ENCODE measurements at regions not wholly inside any gene's neighbourhood (a gene's known extent, or its start where the extent isn't known, plus 50 kb on each side); places are given as distances from the start of the nearest gene placed in this dataset.

- no peaks in the 10 kb centered on the region for H4K20me1 ChIP-seq
- H3K27me3 ChIP-seq = no peaks in the 10 kb centered on the region
- no peaks in the 10 kb centered on the region for H3K36me3 ChIP-seq
- no peaks in the 10 kb centered on the region for H3K4me1 ChIP-seq
- H3K4me3 ChIP-seq = no peak overlapping the region
- no peak overlapping the region for H3K9ac ChIP-seq
- H3K4me2 ChIP-seq = no peak overlapping the region
- H3K27ac ChIP-seq = no peak overlapping the region
- TF ChIP-seq Cebpa-rat (IDR thresholded peaks at IDR 0.05) = no peak
- peaks cover 0 to 22% (median 11%) of the 10 kb centered on the region in 11 experiments; a peak in 14 of 22 replicates for H3K9me3 ChIP-seq (replicated peaks in 1 of 11)
Observed at GRCh38 chr6:67870321-67870720, 764.8 kb upstream of the ADGRB3 start.

GRCh38 chr6:67863346-67863745 is 771.7 kb upstream of the ADGRB3 start:
- Histone ChIP-seq H3K4me2 (no peak overlapping the region), H4K20me1 (no peaks in the 10 kb centered on the region), H3K4me3 (no peak overlapping the region), H3K36me3 (no peaks in the 10 kb centered on the region), H3K9me3 (replicated peaks in 1 of 11) (no peaks in the 10 kb centered on the region), H3K9ac (no peak overlapping the region), H3K4me1 (no peaks in the 10 kb centered on the region; a peak in 1 of 20 replicates), H3K27me3 (no peaks in the 10 kb centered on the region), H3K27ac (no peak overlapping the region)
- TF ChIP-seq Cebpa-rat (IDR thresholded peaks at IDR 0.05) = no peak

- Histone ChIP-seq H3K9me3 (replicated peaks in 1 of 11) (peaks cover 0 to 12% (median 10%) of the 10 kb centered on the region in 11 experiments; a peak in 19 of 22 replicates), H3K4me2 (no peak overlapping the region), H3K4me1 (peaks cover 0 to 6% (median 0%) of the 10 kb centered on the region in 10 experiments; a peak in 5 of 20 replicates), H3K36me3 (no peaks in the 10 kb centered on the region), H3K27ac (no peak overlapping the region), H4K20me1 (no peaks in the 10 kb centered on the region), H3K27me3 (no peaks in the 10 kb centered on the region), H3K9ac (no peak overlapping the region), H3K4me3 (no peak overlapping the region)
- no peak for TF ChIP-seq Cebpa-rat (IDR thresholded peaks at IDR 0.05)
Observed at GRCh38 chr6:67854098-67854497, 781.0 kb upstream of the ADGRB3 start.

- Histone ChIP-seq H3K9ac (no peak overlapping the region), H4K20me1 (no peaks in the 10 kb centered on the region), H3K36me3 (0 out of 22 replicates have a peak, but pooled peaks cover 0 to 5% (median 0%) of the 10 kb centered on the region in 11 experiments), H3K9me3 (replicated peaks in 1 of 11) (peaks cover 6 to 17% (median 9%) of the 10 kb centered on the region in 11 experiments; a peak in 13 of 22 replicates), H3K4me3 (no peak overlapping the region), H3K27ac (no peak overlapping the region), H3K4me1 (no peaks in the 10 kb centered on the region), H3K27me3 (no peaks in the 10 kb centered on the region), H3K4me2 (no peak overlapping the region)
- no peak for TF ChIP-seq Cebpa-rat (IDR thresholded peaks at IDR 0.05)
Observed at GRCh38 chr6:67839818-67840217, 795.3 kb upstream of the ADGRB3 start.

- Histone ChIP-seq H3K4me1 (no peaks in the 10 kb centered on the region), H3K4me2 (no peak overlapping the region), H3K9me3 (replicated peaks in 1 of 11) (peaks cover 16 to 33% (median 24%) of the 10 kb centered on the region in 11 experiments), H3K4me3 (no peak overlapping the region), H3K9ac (no peak overlapping the region), H3K27me3 (no peaks in the 10 kb centered on the region), H4K20me1 (no peaks in the 10 kb centered on the region), H3K36me3 (no peaks in the 10 kb centered on the region), H3K27ac (no peak overlapping the region)
- TF ChIP-seq Cebpa-rat (IDR thresholded peaks at IDR 0.05) = no peak
Observed at GRCh38 chr6:67825201-67825895, 809.7 kb upstream of the ADGRB3 start.

GRCh38 chr6:67818322-67818721 is 816.8 kb upstream of the ADGRB3 start:
- Histone ChIP-seq H3K9me3 (replicated peaks in 1 of 11) (peaks cover 14 to 30% (median 26%) of the 10 kb centered on the region in 11 experiments), H3K27ac (no peak overlapping the region), H3K4me3 (no peak overlapping the region), H3K4me2 (no peak overlapping the region), H4K20me1 (no peaks in the 10 kb centered on the region), H3K27me3 (no peaks in the 10 kb centered on the region), H3K36me3 (no peaks in the 10 kb centered on the region), H3K4me1 (no peaks in the 10 kb centered on the region), H3K9ac (no peak overlapping the region)
- no peak for TF ChIP-seq Cebpa-rat (IDR thresholded peaks at IDR 0.05)

GRCh38 chr6:67815623-67816022 is 819.5 kb upstream of the ADGRB3 start:
- no peak overlapping the region for H3K9ac ChIP-seq
- no peaks in the 10 kb centered on the region for H3K36me3 ChIP-seq
- H3K27me3 ChIP-seq = no peaks in the 10 kb centered on the region
- H3K4me3 ChIP-seq = no peak overlapping the region
- peaks cover 22 to 39% (median 30%) of the 10 kb centered on the region in 11 experiments for H3K9me3 ChIP-seq (replicated peaks in 1 of 11)
- no peak for TF ChIP-seq Cebpa-rat (IDR thresholded peaks at IDR 0.05)
- H4K20me1 ChIP-seq = no peaks in the 10 kb centered on the region
- H3K4me1 ChIP-seq = no peaks in the 10 kb centered on the region
- no peak overlapping the region for H3K4me2 ChIP-seq
- no peak overlapping the region for H3K27ac ChIP-seq

GRCh38 chr6:67814262-67814661 is 820.8 kb upstream of the ADGRB3 start:
- Histone ChIP-seq H4K20me1 (no peaks in the 10 kb centered on the region), H3K27ac (no peak overlapping the region), H3K4me1 (no peaks in the 10 kb centered on the region), H3K4me3 (no peak overlapping the region), H3K27me3 (no peaks in the 10 kb centered on the region), H3K9ac (no peak overlapping the region), H3K9me3 (replicated peaks in 1 of 11) (peaks cover 17 to 35% (median 26%) of the 10 kb centered on the region in 11 experiments), H3K4me2 (no peak overlapping the region), H3K36me3 (no peaks in the 10 kb centered on the region)
- TF ChIP-seq Cebpa-rat (IDR thresholded peaks at IDR 0.05) = peak in 1 of 11 experiments; percentile 43; a peak in 1 of 22 replicates

- Histone ChIP-seq H3K27ac (no peak overlapping the region), H3K9ac (no peak overlapping the region), H3K4me3 (no peak overlapping the region), H3K27me3 (no peaks in the 10 kb centered on the region), H3K36me3 (no peaks in the 10 kb centered on the region), H3K4me1 (no peaks in the 10 kb centered on the region), H3K9me3 (replicated peaks in 1 of 11) (peaks cover 17 to 35% (median 26%) of the 10 kb centered on the region in 11 experiments), H3K4me2 (no peak overlapping the region), H4K20me1 (no peaks in the 10 kb centered on the region)
- TF ChIP-seq Cebpa-rat (IDR thresholded peaks at IDR 0.05) = no peak
Observed at GRCh38 chr6:67812693-67813092, 822.4 kb upstream of the ADGRB3 start.

- peaks cover 17 to 35% (median 26%) of the 10 kb centered on the region in 11 experiments for H3K9me3 ChIP-seq (replicated peaks in 1 of 11)
- TF ChIP-seq Cebpa-rat (IDR thresholded peaks at IDR 0.05) = no peak
- no peaks in the 10 kb centered on the region for H4K20me1 ChIP-seq
- no peak overlapping the region for H3K4me3 ChIP-seq
- no peak overlapping the region for H3K9ac ChIP-seq
- H3K4me1 ChIP-seq = no peaks in the 10 kb centered on the region
- H3K27ac ChIP-seq = no peak overlapping the region
- no peaks in the 10 kb centered on the region for H3K27me3 ChIP-seq
- no peaks in the 10 kb centered on the region for H3K36me3 ChIP-seq
- H3K4me2 ChIP-seq = no peak overlapping the region
Observed at GRCh38 chr6:67812125-67812524, 823.0 kb upstream of the ADGRB3 start.
